ENCODE measurements at regions not wholly inside any gene's neighbourhood (a gene's known extent, or its start where the extent isn't known, plus 50 kb on each side); places are given as distances from the start of the nearest gene placed in this dataset.

- no peak for TF ChIP-seq POLR2A (IDR thresholded peaks at IDR 0.05)
- TF ChIP-seq, protein P1, sequence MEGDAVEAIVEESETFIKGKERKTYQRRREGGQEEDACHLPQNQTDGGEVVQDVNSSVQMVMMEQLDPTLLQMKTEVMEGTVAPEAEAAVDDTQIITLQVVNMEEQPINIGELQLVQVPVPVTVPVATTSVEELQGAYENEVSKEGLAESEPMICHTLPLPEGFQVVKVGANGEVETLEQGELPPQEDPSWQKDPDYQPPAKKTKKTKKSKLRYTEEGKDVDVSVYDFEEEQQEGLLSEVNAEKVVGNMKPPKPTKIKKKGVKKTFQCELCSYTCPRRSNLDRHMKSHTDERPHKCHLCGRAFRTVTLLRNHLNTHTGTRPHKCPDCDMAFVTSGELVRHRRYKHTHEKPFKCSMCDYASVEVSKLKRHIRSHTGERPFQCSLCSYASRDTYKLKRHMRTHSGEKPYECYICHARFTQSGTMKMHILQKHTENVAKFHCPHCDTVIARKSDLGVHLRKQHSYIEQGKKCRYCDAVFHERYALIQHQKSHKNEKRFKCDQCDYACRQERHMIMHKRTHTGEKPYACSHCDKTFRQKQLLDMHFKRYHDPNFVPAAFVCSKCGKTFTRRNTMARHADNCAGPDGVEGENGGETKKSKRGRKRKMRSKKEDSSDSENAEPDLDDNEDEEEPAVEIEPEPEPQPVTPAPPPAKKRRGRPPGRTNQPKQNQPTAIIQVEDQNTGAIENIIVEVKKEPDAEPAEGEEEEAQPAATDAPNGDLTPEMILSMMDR (IDR thresholded peaks at IDR 0.05), result no peak
- TF ChIP-seq POLR2AphosphoS5 (IDR thresholded peaks at IDR 0.05), result no peak
- TF ChIP-seq EP300 (IDR thresholded peaks at IDR 0.05; ENCODE audit: low read depth), result no peak
- H3K27ac ChIP-seq, result no peak overlapping the region
- H3K9me3 ChIP-seq, result no peaks in the 10 kb centered on the region
- H3K4me1 ChIP-seq, result peaks cover 0 to 6% (median 0%) of the 10 kb centered on the region in 4 donors
- in situ Hi-C loops (cut with MboI; ENCODE audit: low pct_ligation_motif_present in 1 of 4, low pct_unique_long_range_greater_than_20kb in 1 of 4, low sequenced_read_pairs in 3 of 4), result loop anchor here in 1 of 4 donors (25.0 kb wide), 1 partner anchor 250 kb away; no protein-coding TSS in a partner anchor
- intact Hi-C loops (cut with DNase I; ENCODE audit: low total_unique reads), result no loop called here
- H3K27me3 ChIP-seq, result no peaks in the 10 kb centered on the region
- H3K36me3 ChIP-seq, result no peaks in the 10 kb centered on the region
- WGBS, 2 donors (ENCODE audit: low coverage in 1 of 2), result 57% methylated on average over 4 of the region's 4 CpGs; no CpG with 5 or more reads in 1 of the 2 donors
- no peak for DNase-seq
- no peak overlapping the region for H3K4me3 ChIP-seq
These were observed 561.2 kb upstream of the DIPK2B start for GRCh38 chrX:45761920-45762319.

DNA sequence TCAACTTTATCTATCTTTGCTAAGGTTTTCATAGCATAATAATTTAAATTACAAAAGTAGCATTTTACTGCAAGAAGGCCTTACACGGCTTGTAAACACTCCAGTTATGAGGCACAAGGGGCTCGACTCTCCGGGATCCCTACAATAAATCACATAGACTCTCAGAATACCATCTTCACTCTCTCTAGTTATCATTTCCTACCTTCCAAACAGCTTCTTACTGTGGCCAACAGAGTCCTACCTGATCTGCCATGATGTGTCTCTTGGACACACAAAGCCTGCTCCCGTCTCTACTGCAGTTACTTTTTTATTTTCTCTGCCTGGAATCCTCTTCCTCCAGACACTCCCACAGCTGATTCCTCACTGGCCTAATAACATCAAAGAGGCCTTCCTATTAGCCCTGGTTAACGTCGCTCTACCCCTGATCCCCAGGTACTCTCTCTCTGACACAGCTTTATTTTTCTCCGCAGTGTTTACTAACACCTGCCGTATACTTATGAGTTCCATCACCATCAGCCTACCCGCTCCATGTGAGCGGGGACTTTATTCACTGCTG lies 559.6 kb upstream of the DIPK2B start:
- in situ Hi-C loops (cut with MboI; ENCODE audit: low pct_ligation_motif_present in 1 of 4, low pct_unique_long_range_greater_than_20kb in 1 of 4, low sequenced_read_pairs in 3 of 4), result loop anchor here in 1 of 4 donors (25.0 kb wide), 1 partner anchor 248 kb away; no protein-coding TSS in a partner anchor

GRCh38 chrX:45758738-45759397 lies 558.2 kb upstream of the DIPK2B start:
- in situ Hi-C loops (cut with MboI; ENCODE audit: low pct_ligation_motif_present in 1 of 4, low pct_unique_long_range_greater_than_20kb in 1 of 4, low sequenced_read_pairs in 3 of 4), result loop anchor here in 1 of 4 donors (25.0 kb wide), 1 partner anchor 247 kb away; no protein-coding TSS in a partner anchor
- H3K27ac ChIP-seq, result peak overlapping the region; percentile 48 to 58 (median 52)

More for the DNA sequence above, 559.6 kb upstream of the DIPK2B start:
- H3K36me3 ChIP-seq, result no peaks in the 10 kb centered on the region
- no peak for TF ChIP-seq EP300 (IDR thresholded peaks at IDR 0.05; ENCODE audit: low read depth)
- TF ChIP-seq, protein P1 (IDR thresholded peaks at IDR 0.05), result no peak
- no peak for TF ChIP-seq POLR2A (IDR thresholded peaks at IDR 0.05)
- no peak for TF ChIP-seq POLR2AphosphoS5 (IDR thresholded peaks at IDR 0.05)
- H3K9me3 ChIP-seq, result no peaks in the 10 kb centered on the region
- DNase-seq, result no peak
- WGBS, 2 donors (ENCODE audit: low coverage in 1 of 2), result 80 to 91% methylated on average over 5 to 10 of the region's 10 CpGs
- H3K4me3 ChIP-seq, result no peak overlapping the region
- no peak overlapping the region for H3K27ac ChIP-seq
- no peaks in the 10 kb centered on the region for H3K27me3 ChIP-seq
- H3K4me1 ChIP-seq, result peaks cover 0 to 12% (median 0%) of the 10 kb centered on the region in 4 donors
- intact Hi-C loops (cut with DNase I; ENCODE audit: low total_unique reads), result no loop called here

DNA sequence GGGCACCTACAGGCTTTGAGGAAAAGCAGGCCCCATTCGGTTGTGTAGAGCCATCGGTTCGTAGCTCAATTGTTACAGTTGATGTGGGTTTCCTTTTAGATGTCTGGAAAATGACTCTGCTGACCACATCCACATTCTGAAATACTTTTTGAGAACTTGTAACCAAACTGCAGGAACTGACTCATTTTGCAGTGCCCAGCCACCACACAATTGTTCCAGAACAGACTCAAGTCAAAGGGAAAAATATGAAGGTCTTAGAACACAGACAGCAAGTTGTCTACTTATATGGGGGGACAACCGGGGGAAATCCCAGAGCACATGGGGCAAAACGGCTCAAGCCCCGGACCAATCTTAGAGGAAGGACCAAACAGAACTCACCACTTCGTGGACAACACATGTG lies 557.6 kb upstream of the DIPK2B start:
- H3K27me3 ChIP-seq, result no peaks in the 10 kb centered on the region
- TF ChIP-seq EP300 (IDR thresholded peaks at IDR 0.05; ENCODE audit: low read depth) (no peak), POLR2A (IDR thresholded peaks at IDR 0.05) (no peak), POLR2AphosphoS5 (IDR thresholded peaks at IDR 0.05) (no peak)
- TF ChIP-seq, protein P1 (IDR thresholded peaks at IDR 0.05), result no peak
- no peak overlapping the region for H3K4me3 ChIP-seq
- WGBS, 2 donors (ENCODE audit: low coverage in 1 of 2), result 57 to 62% methylated on average over 2 to 7 of the region's 7 CpGs
- H3K4me1 ChIP-seq, result peaks cover 0 to 12% (median 0%) of the 10 kb centered on the region in 4 donors
- H3K36me3 ChIP-seq, result no peaks in the 10 kb centered on the region
- in situ Hi-C loops (cut with MboI; ENCODE audit: low pct_ligation_motif_present in 1 of 4, low pct_unique_long_range_greater_than_20kb in 1 of 4, low sequenced_read_pairs in 3 of 4) (loop anchor here in 1 of 4 donors (25.0 kb wide), 1 partner anchor 246 kb away; no protein-coding TSS in a partner anchor), intact Hi-C loops (cut with DNase I; ENCODE audit: low total_unique reads) (no loop called here)
- peak; percentile 17 for DNase-seq
- no peaks in the 10 kb centered on the region for H3K9me3 ChIP-seq
- peak overlapping the region; percentile 48 to 58 (median 52) for H3K27ac ChIP-seq

More at GRCh38 chrX:45758738-45759397, 558.2 kb upstream of the DIPK2B start:
- Histone ChIP-seq H3K36me3 (no peaks in the 10 kb centered on the region), H3K4me1 (peaks cover 0 to 12% (median 0%) of the 10 kb centered on the region in 4 donors), H3K27me3 (no peaks in the 10 kb centered on the region), H3K9me3 (no peaks in the 10 kb centered on the region), H3K4me3 (no peak overlapping the region)
- 60% methylated on average over 3 of the region's 3 CpGs; no CpG with 5 or more reads in 1 of the 2 donors for WGBS, 2 donors (ENCODE audit: low coverage in 1 of 2)
- intact Hi-C loops (cut with DNase I; ENCODE audit: low total_unique reads), result no loop called here
- TF ChIP-seq EP300 (IDR thresholded peaks at IDR 0.05; ENCODE audit: low read depth), result no peak
- no peak for TF ChIP-seq POLR2AphosphoS5 (IDR thresholded peaks at IDR 0.05)
- no peak for TF ChIP-seq POLR2A (IDR thresholded peaks at IDR 0.05)
- TF ChIP-seq, protein P1 (IDR thresholded peaks at IDR 0.05), result no peak
- DNase-seq, result no peak

All from transverse colon (tissue), 4 donors.